ENCODE measurements at regions not wholly inside any gene's neighbourhood (a gene's known extent, or its start where the extent isn't known, plus 50 kb on each side); places are given as distances from the start of the nearest gene placed in this dataset.
A peak's percentile ranks its signal among the peaks of the same experiment; 100 is the strongest.

GRCh38 chr12:60672949-60673348, 1077.1 kb downstream of the SLC16A7 start:
- no TSS peak for BruUV-seq (replicated peaks)
- CTCF ChIA-PET: no interaction called here
- Mint-ChIP-seq H3K36me3 (ENCODE audit: insufficient read depth, unreplicated experiment) (no peaks in the 10 kb centered on the region), H3K9me3 (ENCODE audit: unreplicated experiment) (peaks cover 4% of the 10 kb centered on the region), H3K27me3 (ENCODE audit: insufficient read depth, unreplicated experiment) (no peaks in the 10 kb centered on the region), H3K27ac (ENCODE audit: low read depth, unreplicated experiment) (no peak overlapping the region), H3K4me3 (ENCODE audit: unreplicated experiment) (no peak overlapping the region), H3K4me1 (ENCODE audit: insufficient read depth, unreplicated experiment) (no peaks in the 10 kb centered on the region)
- no peak for TF ChIP-seq CTCF (IDR thresholded peaks at IDR 0.05; ENCODE audit: unreplicated experiment)
- POLR2A ChIA-PET: no interaction called here
- intact Hi-C loops (cut with micrococcal nuclease): no loop called here
- no peak for DNase-seq (ENCODE audit: unreplicated experiment)

GRCh38 chr12:60684988-60685655, 1089.3 kb downstream of the SLC16A7 start:
- no peak for DNase-seq (ENCODE audit: unreplicated experiment)
- POLR2A ChIA-PET: no interaction called here
- Mint-ChIP-seq H3K27ac (ENCODE audit: low read depth, unreplicated experiment) (no peak overlapping the region), H3K4me3 (ENCODE audit: unreplicated experiment) (no peak overlapping the region), H3K36me3 (ENCODE audit: insufficient read depth, unreplicated experiment) (no peaks in the 10 kb centered on the region), H3K4me1 (ENCODE audit: insufficient read depth, unreplicated experiment) (no peaks in the 10 kb centered on the region), H3K27me3 (ENCODE audit: insufficient read depth, unreplicated experiment) (no peaks in the 10 kb centered on the region), H3K9me3 (ENCODE audit: unreplicated experiment) (no peaks in the 10 kb centered on the region)
- TF ChIP-seq CTCF (IDR thresholded peaks at IDR 0.05; ENCODE audit: unreplicated experiment): no peak
- intact Hi-C loops (cut with micrococcal nuclease): no loop called here
- CTCF ChIA-PET: interaction anchor here (0.6 kb wide), 2 partner anchors 14 to 55 kb away, joined by 3 read pairs; no protein-coding TSS in a partner anchor
- no TSS peak for BruUV-seq (replicated peaks)

- BruUV-seq (replicated peaks): no TSS peak
- no peak overlapping the region for H3K27ac Mint-ChIP-seq (ENCODE audit: low read depth, unreplicated experiment)
- intact Hi-C loops (cut with micrococcal nuclease): no loop called here
- no peaks in the 10 kb centered on the region for H3K36me3 Mint-ChIP-seq (ENCODE audit: insufficient read depth, unreplicated experiment)
- CTCF ChIA-PET: no interaction called here
- no peak overlapping the region for H3K4me3 Mint-ChIP-seq (ENCODE audit: unreplicated experiment)
- POLR2A ChIA-PET: no interaction called here
- H3K9me3 Mint-ChIP-seq (ENCODE audit: unreplicated experiment): no peaks in the 10 kb centered on the region
- no peaks in the 10 kb centered on the region for H3K27me3 Mint-ChIP-seq (ENCODE audit: insufficient read depth, unreplicated experiment)
- no peaks in the 10 kb centered on the region for H3K4me1 Mint-ChIP-seq (ENCODE audit: insufficient read depth, unreplicated experiment)
- no peak for TF ChIP-seq CTCF (IDR thresholded peaks at IDR 0.05; ENCODE audit: unreplicated experiment)
- no peak for DNase-seq (ENCODE audit: unreplicated experiment)
Observed at GRCh38 chr12:60689137-60689536, 1093.3 kb downstream of the SLC16A7 start.

- H3K27me3 Mint-ChIP-seq (ENCODE audit: insufficient read depth, unreplicated experiment): no peaks in the 10 kb centered on the region
- peak; percentile 35 for DNase-seq (ENCODE audit: unreplicated experiment)
- H3K36me3 Mint-ChIP-seq (ENCODE audit: insufficient read depth, unreplicated experiment): no peaks in the 10 kb centered on the region
- H3K4me3 Mint-ChIP-seq (ENCODE audit: unreplicated experiment): no peak overlapping the region
- intact Hi-C loops (cut with micrococcal nuclease): no loop called here
- POLR2A ChIA-PET: no interaction called here
- no peaks in the 10 kb centered on the region for H3K4me1 Mint-ChIP-seq (ENCODE audit: insufficient read depth, unreplicated experiment)
- CTCF ChIA-PET: no interaction called here
- H3K27ac Mint-ChIP-seq (ENCODE audit: low read depth, unreplicated experiment): no peak overlapping the region
- no peak for TF ChIP-seq CTCF (IDR thresholded peaks at IDR 0.05; ENCODE audit: unreplicated experiment)
- no peaks in the 10 kb centered on the region for H3K9me3 Mint-ChIP-seq (ENCODE audit: unreplicated experiment)
- no TSS peak for BruUV-seq (replicated peaks)
Observed at GRCh38 chr12:60693019-60693626, 1097.3 kb downstream of the SLC16A7 start.

All from MCF 10A (cell line).